OCI-LY7 (cell line): ENCODE measurements at regions not wholly inside any gene's neighbourhood (a gene's known extent, or its start where the extent isn't known, plus 50 kb on each side); places are given as distances from the start of the nearest gene placed in this dataset.

Source experiments
- CTCF ChIP-seq: fragments of 200-600 bp; sonication (generic); conservative IDR thresholded peaks from 2 replicates; pipeline ENCODE4 v1.5.1; 2014; ENCODE audit warnings: mild to moderate bottlenecking, antibody characterized with exemption, low read length, moderate library complexity, mixed read lengths
- EZH2phosphoT487 ChIP-seq: fragments of 200-600 bp; sonication (generic); IDR thresholded peaks from 2 replicates; pipeline ENCODE4 v1.6.1; 2018; ENCODE audit warnings: low read depth, borderline replicate concordance, mild to moderate bottlenecking, mixed run types, antibody characterized with exemption, low read length, moderate library complexity, mixed read lengths

- TF ChIP-seq CTCF (no peak), EZH2phosphoT487 (no peak)
These were observed 604.9 kb upstream of the ZFP42 start for GRCh38 chr4:187390646-187391045.
